ENCODE measurements at regions not wholly inside any gene's neighbourhood (a gene's known extent, or its start where the extent isn't known, plus 50 kb on each side); places are given as distances from the start of the nearest gene placed in this dataset.

GRCh38 chr18:68509902-68510301 lies 205.0 kb downstream of the TMX3 start:
- TF ChIP-seq CTCF (IDR thresholded peaks at IDR 0.05) (no peak), POLR2A (IDR thresholded peaks at IDR 0.05) (no peak)
